ENCODE measurements at regions not wholly inside any gene's neighbourhood (a gene's known extent, or its start where the extent isn't known, plus 50 kb on each side); places are given as distances from the start of the nearest gene placed in this dataset.

GRCh38 chr9:119810645-119811429, 441.6 kb upstream of the BRINP1 start:
- 56 to 65% methylated on average over 9 of the region's 9 CpGs for WGBS, 2 donors
- FAIRE-seq, result no peak
- no peaks in the 10 kb centered on the region for H3K27me3 ChIP-seq
- ATAC-seq, result peak in 1 of 4 donors; percentile 25
- H3K9me3 ChIP-seq, result no peaks in the 10 kb centered on the region
- intact Hi-C loops (cut with DNase I), result no loop called here
- no peak for DNase-seq
- H3K4me1 ChIP-seq, result no peaks in the 10 kb centered on the region
- TF ChIP-seq CTCF (IDR thresholded peaks at IDR 0.05), result no peak
- H3K4me3 ChIP-seq, result no peak overlapping the region
- no peaks in the 10 kb centered on the region for H3K36me3 ChIP-seq
- H3K27ac ChIP-seq, result no peak overlapping the region

GRCh38 chr9:119803679-119804078, 434.4 kb upstream of the BRINP1 start:
- H3K27ac ChIP-seq, result no peak overlapping the region
- DNase-seq, result no peak
- no peaks in the 10 kb centered on the region for H3K27me3 ChIP-seq
- WGBS, 2 donors, result 63 to 76% methylated on average over 1 of the region's 1 CpG
- no peaks in the 10 kb centered on the region for H3K4me1 ChIP-seq
- no peak for TF ChIP-seq CTCF (IDR thresholded peaks at IDR 0.05)
- no peak overlapping the region for H3K4me3 ChIP-seq
- no peaks in the 10 kb centered on the region for H3K36me3 ChIP-seq
- no peak for ATAC-seq
- no peaks in the 10 kb centered on the region for H3K9me3 ChIP-seq
- no peak for FAIRE-seq
- intact Hi-C loops (cut with DNase I), result no loop called here

- ATAC-seq, result peak in 1 of 4 donors; percentile 56
- no peaks in the 10 kb centered on the region for H3K4me1 ChIP-seq
- WGBS, 2 donors, result 30 to 34% methylated on average over 6 of the region's 6 CpGs
- FAIRE-seq, result no peak
- no peak for TF ChIP-seq CTCF (IDR thresholded peaks at IDR 0.05)
- DNase-seq, result no peak
- no peak overlapping the region for H3K27ac ChIP-seq
- no peaks in the 10 kb centered on the region for H3K36me3 ChIP-seq
- intact Hi-C loops (cut with DNase I), result no loop called here
- no peaks in the 10 kb centered on the region for H3K27me3 ChIP-seq
- H3K9me3 ChIP-seq, result no peaks in the 10 kb centered on the region
- no peak overlapping the region for H3K4me3 ChIP-seq
Measured at GRCh38 chr9:119802621-119803020, 433.4 kb upstream of the BRINP1 start.

- WGBS, 2 donors, result 32 to 43% methylated on average over 3 of the region's 3 CpGs
- no peak for TF ChIP-seq CTCF (IDR thresholded peaks at IDR 0.05)
- Histone ChIP-seq H3K36me3 (no peaks in the 10 kb centered on the region), H3K9me3 (no peaks in the 10 kb centered on the region), H3K4me1 (no peaks in the 10 kb centered on the region), H3K27me3 (no peaks in the 10 kb centered on the region), H3K4me3 (no peak overlapping the region), H3K27ac (no peak overlapping the region)
- ATAC-seq (no peak), DNase-seq (no peak), FAIRE-seq (no peak)
- intact Hi-C loops (cut with DNase I), result no loop called here
Measured at GRCh38 chr9:119802133-119802532, 432.9 kb upstream of the BRINP1 start.

- no peak overlapping the region for H3K27ac ChIP-seq
- ATAC-seq (no peak), FAIRE-seq (no peak), DNase-seq (no peak)
- H3K9me3 ChIP-seq, result no peaks in the 10 kb centered on the region
- H3K27me3 ChIP-seq, result no peaks in the 10 kb centered on the region
- H3K4me3 ChIP-seq, result no peak overlapping the region
- WGBS, 2 donors, result 45 to 72% methylated on average over 4 of the region's 4 CpGs
- no peak for TF ChIP-seq CTCF (IDR thresholded peaks at IDR 0.05)
- H3K4me1 ChIP-seq, result no peaks in the 10 kb centered on the region
- intact Hi-C loops (cut with DNase I), result no loop called here
- no peaks in the 10 kb centered on the region for H3K36me3 ChIP-seq
Measured at GRCh38 chr9:119801311-119801710, 432.1 kb upstream of the BRINP1 start.
